ENCODE measurements at regions not wholly inside any gene's neighbourhood (a gene's known extent, or its start where the extent isn't known, plus 50 kb on each side); places are given as distances from the start of the nearest gene placed in this dataset.

DNA sequence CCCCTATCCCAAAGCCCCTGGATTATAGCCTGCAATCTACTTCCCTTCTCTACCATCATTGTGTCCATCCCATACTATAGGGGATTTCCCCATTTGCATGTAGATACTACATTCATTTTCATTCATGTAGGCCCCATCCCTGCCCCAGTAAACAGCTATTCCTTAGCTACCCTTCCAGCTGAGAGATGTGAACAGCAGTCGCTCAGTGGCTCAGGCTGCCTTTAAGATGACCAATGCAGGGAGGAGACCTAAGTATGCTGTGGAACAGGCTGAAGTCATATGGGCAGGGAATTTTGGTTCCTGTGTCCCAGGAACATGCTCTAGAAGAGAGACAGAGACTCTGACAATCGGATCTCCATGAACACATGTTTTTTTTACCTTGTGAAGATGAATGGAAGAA, 481.2 kb upstream of the SYT1 start:
- H3K9me3 ChIP-seq = peaks cover 0 to 11% of the 10 kb centered on the region in 2 donors
- H3K27me3 ChIP-seq = no peaks in the 10 kb centered on the region
- DNase-seq = no peak
- ATAC-seq = no peak
- H3K4me3 ChIP-seq = no peak overlapping the region
- intact Hi-C loops (cut with DNase I) = no loop called here
- no peaks in the 10 kb centered on the region for H3K4me1 ChIP-seq
- TF ChIP-seq, protein P1, sequence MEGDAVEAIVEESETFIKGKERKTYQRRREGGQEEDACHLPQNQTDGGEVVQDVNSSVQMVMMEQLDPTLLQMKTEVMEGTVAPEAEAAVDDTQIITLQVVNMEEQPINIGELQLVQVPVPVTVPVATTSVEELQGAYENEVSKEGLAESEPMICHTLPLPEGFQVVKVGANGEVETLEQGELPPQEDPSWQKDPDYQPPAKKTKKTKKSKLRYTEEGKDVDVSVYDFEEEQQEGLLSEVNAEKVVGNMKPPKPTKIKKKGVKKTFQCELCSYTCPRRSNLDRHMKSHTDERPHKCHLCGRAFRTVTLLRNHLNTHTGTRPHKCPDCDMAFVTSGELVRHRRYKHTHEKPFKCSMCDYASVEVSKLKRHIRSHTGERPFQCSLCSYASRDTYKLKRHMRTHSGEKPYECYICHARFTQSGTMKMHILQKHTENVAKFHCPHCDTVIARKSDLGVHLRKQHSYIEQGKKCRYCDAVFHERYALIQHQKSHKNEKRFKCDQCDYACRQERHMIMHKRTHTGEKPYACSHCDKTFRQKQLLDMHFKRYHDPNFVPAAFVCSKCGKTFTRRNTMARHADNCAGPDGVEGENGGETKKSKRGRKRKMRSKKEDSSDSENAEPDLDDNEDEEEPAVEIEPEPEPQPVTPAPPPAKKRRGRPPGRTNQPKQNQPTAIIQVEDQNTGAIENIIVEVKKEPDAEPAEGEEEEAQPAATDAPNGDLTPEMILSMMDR (IDR thresholded peaks at IDR 0.05) = no peak
- no peak overlapping the region for H3K27ac ChIP-seq
- no peaks in the 10 kb centered on the region for H3K36me3 ChIP-seq

DNA sequence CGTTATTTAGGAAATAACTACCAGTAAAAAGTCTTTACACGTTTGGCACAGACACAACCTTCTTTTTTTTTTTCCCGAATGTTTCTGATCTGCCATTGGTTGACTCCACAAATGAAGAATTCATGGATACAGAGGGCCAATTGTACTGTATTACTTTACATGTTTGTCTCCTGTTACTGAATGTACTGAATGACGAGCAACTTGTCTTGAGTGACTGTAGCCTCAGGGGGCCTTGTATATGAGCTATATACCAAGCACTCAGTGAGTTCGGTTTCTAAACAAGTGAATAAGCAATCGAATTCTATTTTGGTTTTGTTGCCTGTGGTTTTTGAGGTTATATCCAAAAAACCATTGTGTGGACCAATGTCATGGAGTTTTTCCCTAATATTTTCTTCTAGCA, 480.0 kb upstream of the SYT1 start:
- intact Hi-C loops (cut with DNase I) = no loop called here
- no peak for ATAC-seq

DNA sequence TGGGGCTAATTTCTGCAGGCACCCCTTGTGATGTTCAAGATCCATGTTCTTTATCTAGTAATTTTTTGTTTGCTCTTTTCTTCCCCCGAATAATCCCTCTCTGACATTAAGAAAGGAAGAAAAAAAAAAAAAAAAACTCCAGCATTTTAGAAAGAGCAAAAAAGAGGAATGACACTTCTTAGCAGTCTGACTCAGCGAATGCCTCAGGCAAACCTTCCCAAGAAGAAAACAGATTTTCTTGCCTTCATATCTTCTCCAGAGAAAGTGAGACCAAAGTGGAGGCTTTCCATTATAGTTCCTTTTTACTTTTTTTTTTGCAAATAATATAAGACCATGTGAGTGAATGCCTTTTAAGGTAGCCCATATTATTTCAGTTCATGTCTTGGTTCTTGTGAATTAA, 479.0 kb upstream of the SYT1 start:
- intact Hi-C loops (cut with DNase I) = no loop called here
- H3K27me3 ChIP-seq = no peaks in the 10 kb centered on the region
- TF ChIP-seq, protein P1 (IDR thresholded peaks at IDR 0.05) = no peak
- no peaks in the 10 kb centered on the region for H3K4me1 ChIP-seq
- H3K27ac ChIP-seq = no peak overlapping the region
- H3K36me3 ChIP-seq = no peaks in the 10 kb centered on the region
- H3K9me3 ChIP-seq = no peaks in the 10 kb centered on the region
- DNase-seq (no peak), ATAC-seq (no peak)
- no peak overlapping the region for H3K4me3 ChIP-seq

More for the DNA sequence above, 480.0 kb upstream of the SYT1 start:
- TF ChIP-seq, protein P1 (IDR thresholded peaks at IDR 0.05) = no peak
- Histone ChIP-seq H3K9me3 (peaks cover 0 to 2% of the 10 kb centered on the region in 2 donors), H3K27me3 (no peaks in the 10 kb centered on the region), H3K4me3 (no peak overlapping the region), H3K4me1 (no peaks in the 10 kb centered on the region), H3K36me3 (no peaks in the 10 kb centered on the region), H3K27ac (no peak overlapping the region)
- DNase-seq = no peak

DNA sequence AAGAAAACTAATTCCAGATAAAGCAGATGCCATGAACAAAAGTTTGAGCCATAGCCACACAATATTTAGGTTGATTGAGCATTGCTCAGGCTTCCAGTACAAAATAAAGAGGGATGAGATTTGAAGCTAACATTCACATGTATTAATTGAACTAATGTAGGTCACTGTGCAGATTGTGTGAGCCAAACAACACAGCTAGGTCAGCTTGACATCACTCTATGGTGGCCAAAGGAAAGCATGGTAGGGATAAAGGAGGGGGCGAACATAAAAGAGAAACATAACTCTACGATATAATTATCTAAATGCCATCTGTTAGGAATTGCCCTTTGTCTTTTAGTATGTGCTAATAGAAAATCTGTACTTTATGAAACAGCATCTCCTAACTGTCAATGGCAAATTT, 477.7 kb upstream of the SYT1 start:
- Histone ChIP-seq H3K36me3 (no peaks in the 10 kb centered on the region), H3K27me3 (no peaks in the 10 kb centered on the region), H3K27ac (no peak overlapping the region), H3K4me1 (no peaks in the 10 kb centered on the region), H3K4me3 (no peak overlapping the region), H3K9me3 (no peaks in the 10 kb centered on the region)
- intact Hi-C loops (cut with DNase I) = no loop called here
- DNase-seq = no peak
- TF ChIP-seq, protein P1 (IDR thresholded peaks at IDR 0.05) = no peak
- ATAC-seq = no peak

DNA sequence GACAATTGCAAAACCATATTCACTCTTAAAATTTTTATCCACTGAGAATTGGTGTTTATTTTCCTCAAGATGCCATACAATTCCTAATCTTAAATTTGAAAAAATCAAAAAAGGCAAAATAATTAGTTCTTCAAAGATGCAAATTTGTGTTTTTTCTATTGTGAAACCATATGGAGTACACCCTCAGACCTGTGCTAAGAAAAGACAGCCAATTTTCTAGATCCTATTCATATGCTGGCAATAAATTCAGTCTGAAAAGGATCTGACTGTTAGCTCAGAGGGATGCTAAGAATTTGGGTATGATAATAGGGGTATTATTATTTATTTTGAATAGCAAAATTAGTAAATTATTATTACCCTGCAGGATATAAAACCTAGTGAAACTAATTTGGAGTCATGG, 476.9 kb upstream of the SYT1 start:
- DNase-seq = no peak
- Histone ChIP-seq H3K27me3 (no peaks in the 10 kb centered on the region), H3K4me3 (no peak overlapping the region), H3K36me3 (no peaks in the 10 kb centered on the region), H3K27ac (no peak overlapping the region), H3K4me1 (no peaks in the 10 kb centered on the region), H3K9me3 (no peaks in the 10 kb centered on the region)
- intact Hi-C loops (cut with DNase I) = no loop called here
- TF ChIP-seq, protein P1 (IDR thresholded peaks at IDR 0.05) = no peak
- no peak for ATAC-seq

Data from left lung (tissue), 4 donors.